DMS114 treated with DMSO at 0.1 percent for 48 hours (cell line): ENCODE measurements at regions not wholly inside any gene's neighbourhood (a gene's known extent, or its start where the extent isn't known, plus 50 kb on each side); places are given as distances from the start of the nearest gene placed in this dataset.
A peak's percentile ranks its signal among the peaks of the same experiment; 100 is the strongest.

Source experiments
- DNase-seq: peaks from one replicate; lab custom pipeline; 2025; ENCODE audit not compliant: unreplicated experiment; lab: John Stamatoyannopoulos, UW

GRCh38 chr18:79608999-79609461 is 70.6 kb upstream of the CTDP1 start:
- no peak for DNase-seq

- DNase-seq, result no peak
These were observed 69.7 kb upstream of the CTDP1 start for GRCh38 chr18:79609841-79610281.

- no peak for DNase-seq
These were observed 69.1 kb upstream of the CTDP1 start for GRCh38 chr18:79610461-79611039.

GRCh38 chr18:79611040-79611681 is 68.4 kb upstream of the CTDP1 start:
- DNase-seq, result no peak

GRCh38 chr18:79612291-79613108 is 67.1 kb upstream of the CTDP1 start:
- no peak for DNase-seq

GRCh38 chr18:79613186-79613931 is 66.2 kb upstream of the CTDP1 start:
- no peak for DNase-seq

- DNase-seq, result no peak
These were observed 65.2 kb upstream of the CTDP1 start for GRCh38 chr18:79614211-79614955.

GRCh38 chr18:79615091-79615490 is 64.5 kb upstream of the CTDP1 start:
- DNase-seq, result no peak

GRCh38 chr18:79615586-79615985 is 64.0 kb upstream of the CTDP1 start:
- no peak for DNase-seq

GRCh38 chr18:79616651-79617510 is 62.7 kb upstream of the CTDP1 start:
- peak; percentile 4 for DNase-seq

- DNase-seq, result no peak
These were observed 61.8 kb upstream of the CTDP1 start for GRCh38 chr18:79617511-79618500.

GRCh38 chr18:79620576-79621165 is 58.9 kb upstream of the CTDP1 start:
- DNase-seq, result no peak

GRCh38 chr18:79621501-79621900 is 58.1 kb upstream of the CTDP1 start:
- DNase-seq, result no peak

GRCh38 chr18:79622004-79622403 is 57.6 kb upstream of the CTDP1 start:
- DNase-seq, result no peak

- no peak for DNase-seq
These were observed 55.0 kb upstream of the CTDP1 start for GRCh38 chr18:79624356-79625170.

GRCh38 chr18:79625195-79625923 is 54.2 kb upstream of the CTDP1 start:
- no peak for DNase-seq
